Esophagus squamous epithelium (tissue), 4 donors: ENCODE measurements at regions not wholly inside any gene's neighbourhood (a gene's known extent, or its start where the extent isn't known, plus 50 kb on each side); places are given as distances from the start of the nearest gene placed in this dataset.

Source experiments
- CTCF ChIP-seq, 6 experiments: fragments of 450-650 bp in 4 of 6; fragments of 200-600 bp in 2 of 6; sonication (generic) in 2 of 6; IDR thresholded peaks; one replicate each; pipeline ENCODE4 v1.5.1; 2016 to 2019; ENCODE audit warnings: antibody characterized with exemption in 6 of 6, mild to moderate bottlenecking in 4 of 6, moderate library complexity in 4 of 6
- POLR2A ChIP-seq, 4 donors: fragments of 450-650 bp; IDR thresholded peaks; one replicate each; pipeline ENCODE4 v1.6.1; 2017; ENCODE audit warnings: antibody characterized with exemption in 4 of 4, mild to moderate bottlenecking in 4 of 4, moderate library complexity in 3 of 4

- no peak for TF ChIP-seq CTCF (IDR thresholded peaks at IDR 0.05)
- TF ChIP-seq POLR2A (IDR thresholded peaks at IDR 0.05) = no peak
These were observed 193.4 kb downstream of the ATPSCKMT start for GRCh38 chr5:10056228-10056760.
